ENCODE measurements at regions not wholly inside any gene's neighbourhood (a gene's known extent, or its start where the extent isn't known, plus 50 kb on each side); places are given as distances from the start of the nearest gene placed in this dataset.
"Not testable (repeated sequence)": the region's sequence is repeated elsewhere in the genome, so short reads cannot be mapped to it uniquely, and the experiment has no call there.

GRCh38 chr1:22196041-22196440 is 53.1 kb upstream of the WNT4 start:
- no peak for DNase-seq

GRCh38 chr1:22196641-22197040 is 53.7 kb upstream of the WNT4 start:
- no peak for DNase-seq

- DNase-seq, result no peak
Observed at GRCh38 chr1:22197644-22198043, 54.7 kb upstream of the WNT4 start.

DNA sequence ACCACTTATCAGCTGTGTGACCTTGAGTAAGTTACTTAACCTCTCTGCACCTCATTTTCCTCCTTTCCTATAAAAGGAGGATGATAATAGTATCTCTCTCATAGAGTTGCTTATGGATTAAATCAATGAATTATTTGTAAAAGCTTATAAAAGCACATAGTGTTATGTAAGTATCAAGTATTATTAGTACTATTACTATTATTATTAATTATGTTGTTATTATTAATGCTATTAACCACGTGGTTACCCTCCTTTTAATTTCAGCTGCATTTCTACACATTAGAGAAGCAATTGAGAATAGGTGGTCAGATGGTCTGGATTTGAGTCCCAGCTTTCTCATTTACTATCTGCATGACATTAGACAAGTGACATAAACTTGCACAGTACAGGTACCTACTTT is 58.1 kb upstream of the WNT4 start:
- no peak for DNase-seq

- no peak for DNase-seq
Observed at GRCh38 chr1:22203335-22203734, 60.4 kb upstream of the WNT4 start.

DNA sequence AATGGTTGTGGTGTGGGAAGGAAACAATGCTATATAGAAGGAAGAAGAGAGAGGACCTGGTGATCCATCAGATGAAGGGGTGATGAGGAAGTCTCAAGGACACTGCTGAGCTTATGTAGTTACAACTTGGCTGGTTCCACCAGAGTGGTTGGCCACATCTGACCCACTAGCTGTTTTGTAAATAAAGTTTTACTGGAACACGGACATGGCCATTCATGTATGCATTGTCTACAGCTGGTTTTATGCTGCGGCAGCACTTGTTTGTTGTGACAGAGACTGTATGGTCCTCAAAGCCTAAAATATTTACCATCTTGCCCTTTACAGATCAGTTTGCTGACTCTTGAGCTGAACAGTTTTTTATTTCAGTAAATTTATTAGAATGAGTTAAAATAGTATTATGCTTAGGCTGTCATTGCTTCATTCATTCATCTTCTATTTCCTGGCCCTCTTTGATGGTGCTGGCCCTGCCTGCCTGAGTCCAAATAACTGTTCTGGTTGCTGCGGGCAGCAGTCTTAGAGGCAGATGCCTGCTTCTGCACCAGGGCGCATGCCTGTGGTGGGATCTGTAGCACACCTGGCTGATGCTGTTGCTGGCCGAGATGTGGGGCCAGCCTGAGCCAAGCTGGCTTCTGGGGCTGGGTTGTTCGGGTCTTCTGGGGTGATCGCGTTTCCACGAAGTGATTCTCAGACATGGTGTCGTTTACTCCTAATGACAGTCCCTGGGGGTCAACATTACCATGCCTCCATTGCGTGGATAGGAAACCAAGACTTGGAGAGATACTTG is 61.4 kb upstream of the WNT4 start:
- DNase-seq, result no peak

DNA sequence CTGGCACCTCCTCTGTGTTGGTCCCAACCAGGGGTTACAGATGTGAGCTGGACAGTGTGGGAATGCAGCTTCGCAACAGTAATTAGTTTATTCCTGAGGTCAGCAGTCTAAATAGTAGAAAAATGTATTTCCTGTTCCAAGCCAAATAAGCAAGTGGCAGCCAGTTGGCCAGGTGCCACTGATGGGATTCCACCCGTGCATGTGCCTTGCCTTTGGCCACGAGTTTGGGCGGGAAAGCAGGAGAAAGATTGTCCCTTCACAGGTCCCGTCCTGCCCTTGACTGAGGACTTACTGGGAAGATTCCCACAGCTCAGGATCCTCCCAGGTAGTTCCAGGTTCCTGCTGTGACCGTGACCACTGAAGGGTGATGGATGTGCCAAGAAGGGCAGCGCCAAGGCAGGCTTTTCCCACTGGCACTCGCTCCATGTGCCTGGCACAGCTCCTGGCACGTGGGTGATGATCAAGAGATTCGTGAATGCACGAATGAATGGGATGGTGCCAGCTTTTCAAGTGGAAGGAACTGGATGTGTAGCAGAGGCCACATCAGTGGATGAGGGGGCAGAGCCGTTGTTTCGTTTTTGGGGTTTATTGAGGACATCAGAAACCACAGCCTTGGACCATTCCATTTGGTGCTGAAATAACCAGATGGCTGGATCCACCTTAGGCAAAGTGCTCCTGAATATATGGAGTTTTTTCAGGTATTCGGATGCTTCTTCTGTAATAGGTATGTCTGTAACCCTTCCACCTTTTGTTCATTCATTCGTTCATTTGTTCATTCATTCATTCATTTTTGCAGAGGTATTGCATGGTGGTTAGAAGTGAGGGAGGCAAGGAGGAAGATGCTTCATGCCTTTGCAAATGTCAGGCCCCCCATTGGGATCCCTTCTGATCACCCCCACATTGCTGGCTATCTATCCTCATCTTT is 62.4 kb upstream of the WNT4 start:
- DNase-seq, result no peak

DNA sequence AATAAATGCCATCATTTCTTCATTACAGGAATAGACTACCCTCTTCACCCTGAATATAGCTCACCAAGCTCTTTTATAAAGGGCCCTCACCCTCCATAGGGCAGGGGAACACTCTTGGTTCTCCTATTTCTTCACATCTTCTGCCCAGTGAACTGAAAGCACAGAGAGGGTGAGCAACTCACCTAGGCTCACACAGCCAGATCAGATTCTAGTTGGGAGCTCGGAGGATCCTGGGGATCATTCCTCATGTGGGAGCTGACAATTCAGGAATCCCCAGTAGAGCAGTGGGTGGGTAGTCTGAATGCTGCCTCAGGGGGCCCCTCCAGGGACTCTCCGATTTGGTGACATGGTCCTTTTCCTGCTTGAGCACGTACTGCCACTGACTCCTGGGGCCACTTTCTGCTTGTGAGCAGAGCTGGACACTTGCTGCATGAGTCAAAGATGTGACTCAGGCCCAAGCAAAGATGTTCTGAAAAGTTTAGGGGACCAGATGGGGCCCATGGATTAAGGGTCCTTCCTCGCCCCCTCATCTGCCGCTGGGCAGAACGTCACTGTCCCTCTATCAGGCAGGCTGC is 63.7 kb upstream of the WNT4 start:
- DNase-seq, result no peak

- peak in 2 of 3 experiments; percentile 18 to 57 for DNase-seq
Observed at GRCh38 chr1:22207511-22208267, 64.8 kb upstream of the WNT4 start.

DNA sequence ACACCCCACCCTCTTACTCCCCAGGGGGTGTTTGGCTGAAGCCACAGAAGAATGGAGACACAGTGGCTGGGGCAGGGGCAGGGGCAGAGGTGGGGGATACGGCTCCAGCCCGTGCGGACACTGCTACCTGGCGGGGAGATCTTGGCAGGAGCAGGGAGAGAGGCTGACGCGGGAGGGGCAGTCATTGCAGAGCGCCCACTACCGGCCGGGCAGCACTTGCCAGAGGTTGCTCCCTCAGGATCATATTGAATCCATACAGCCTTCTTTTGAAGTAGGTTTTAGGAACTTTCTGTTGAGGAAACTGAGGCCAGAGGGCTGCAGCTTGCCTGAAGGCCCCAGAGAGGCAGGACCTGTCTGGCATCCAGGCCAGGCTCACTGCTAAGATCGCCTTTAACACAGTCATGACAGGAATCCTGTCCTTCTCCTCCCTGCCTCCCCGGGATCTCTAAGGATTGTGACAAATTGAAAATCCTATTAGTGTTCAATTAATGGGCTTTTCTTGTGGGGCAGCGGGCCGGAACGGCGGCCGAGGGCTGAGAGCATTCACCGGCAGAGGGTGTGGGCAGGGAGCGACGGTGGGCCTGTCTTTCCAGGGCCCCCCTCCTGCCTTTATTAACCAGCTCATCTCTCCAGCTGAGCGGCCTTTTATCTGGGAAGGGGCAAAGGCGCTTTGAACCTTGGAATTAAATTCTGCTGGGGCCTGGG is 65.5 kb upstream of the WNT4 start:
- peak in 2 of 3 experiments; percentile 22 to 56 for DNase-seq

GRCh38 chr1:22208973-22209378 is 66.1 kb upstream of the WNT4 start:
- peak in 1 of 3 experiments; percentile 25 for DNase-seq

DNA sequence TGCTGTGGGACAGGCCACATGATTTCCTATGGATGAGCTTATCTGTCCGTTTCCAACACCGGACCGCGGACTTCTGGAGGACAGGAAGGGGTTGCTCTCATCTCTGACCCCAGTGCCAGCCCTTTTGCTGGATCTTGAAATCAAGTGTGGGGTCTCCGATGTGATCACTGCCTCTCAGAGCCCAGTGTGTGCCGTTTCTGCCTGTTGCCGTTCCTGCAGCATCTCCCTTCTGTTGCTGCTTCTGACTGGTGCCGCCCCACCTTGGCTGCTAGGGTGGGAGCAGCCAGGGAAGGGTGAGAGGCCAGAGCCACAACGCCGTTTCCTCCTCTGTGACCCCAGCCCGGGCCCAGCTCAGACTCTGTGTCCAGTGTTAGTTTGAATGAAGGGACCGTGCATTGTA is 67.3 kb upstream of the WNT4 start:
- no peak for DNase-seq

DNA sequence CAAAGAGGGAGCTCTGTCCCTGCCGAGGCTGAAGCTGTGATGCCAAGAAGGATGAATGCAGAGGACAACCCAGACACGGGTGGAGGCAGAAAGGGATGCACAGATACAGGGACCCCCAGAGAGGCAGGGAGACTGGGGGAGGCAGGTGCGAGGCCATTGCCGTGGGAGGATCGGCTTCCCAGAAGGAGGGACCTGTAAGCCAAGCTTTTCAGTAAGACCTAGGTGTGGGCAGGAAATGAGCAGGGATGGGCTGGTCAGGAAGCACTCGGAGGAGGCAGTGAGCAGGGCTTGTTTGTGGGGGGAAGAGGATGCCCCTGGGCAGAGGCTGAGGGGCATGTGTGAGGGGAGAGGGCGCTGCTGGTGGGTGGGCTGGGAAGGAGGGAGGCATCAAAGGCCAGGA is 67.7 kb upstream of the WNT4 start:
- no peak for DNase-seq

DNA sequence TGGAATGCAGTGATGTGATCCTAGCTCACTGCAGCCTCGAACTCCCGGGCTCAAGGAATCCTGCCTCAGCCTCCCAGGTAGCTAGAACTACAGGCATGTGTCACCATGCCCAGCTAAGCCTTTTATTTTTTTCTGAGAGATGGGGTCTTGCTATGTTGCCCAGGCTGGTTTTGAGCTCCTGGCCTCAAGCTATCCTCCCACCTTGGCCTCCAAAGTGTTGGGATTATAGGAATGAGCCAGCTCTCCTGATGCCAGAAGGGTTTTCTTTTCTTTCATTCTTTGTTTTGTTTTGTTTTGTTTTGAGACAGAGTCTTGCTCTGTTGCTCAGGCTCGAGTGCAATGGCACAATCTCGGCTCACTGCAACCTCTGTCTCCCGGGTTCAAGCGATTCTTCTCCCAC is 68.6 kb upstream of the WNT4 start:
- not testable (repeated sequence) for DNase-seq

- peak in 2 of 3 experiments; percentile 43 to 66 for DNase-seq
Observed at GRCh38 chr1:22212400-22213233, 69.7 kb upstream of the WNT4 start.

- no peak for DNase-seq
Observed at GRCh38 chr1:22216210-22216883, 73.5 kb upstream of the WNT4 start.

- DNase-seq, result no peak
Observed at GRCh38 chr1:22216966-22217365, 74.1 kb upstream of the WNT4 start.

- DNase-seq, result peak in 1 of 3 experiments; percentile 40
Observed at GRCh38 chr1:22217811-22218460, 75.0 kb upstream of the WNT4 start.

GRCh38 chr1:22218618-22219250 is 75.8 kb upstream of the WNT4 start:
- DNase-seq, result no peak

Measured in NCI-H1417 (cell line).